ENCODE measurements at regions not wholly inside any gene's neighbourhood (a gene's known extent, or its start where the extent isn't known, plus 50 kb on each side); places are given as distances from the start of the nearest gene placed in this dataset.

DNA sequence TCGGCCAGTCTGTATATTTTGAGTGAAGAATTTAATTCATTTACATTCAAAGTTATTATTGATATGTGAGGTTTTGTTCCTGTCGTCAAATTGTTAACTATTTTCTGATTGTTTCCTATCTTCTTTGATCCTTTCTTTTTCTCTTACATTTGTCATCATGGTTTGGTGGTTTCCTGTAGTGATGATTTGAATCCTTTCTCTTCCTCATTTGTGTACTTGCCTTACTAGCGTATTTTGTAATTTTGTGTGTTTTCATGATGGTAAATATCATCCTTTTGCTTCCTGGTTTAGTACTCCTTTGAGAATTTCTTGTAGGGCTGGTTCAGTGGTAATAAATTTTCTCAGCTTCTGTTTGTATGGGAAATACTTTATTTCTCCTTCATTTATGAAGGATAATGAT is 151.7 kb upstream of the CEP162 start:
- intact Hi-C loops (cut with DNase I; ENCODE audit: low total_unique reads) = no loop called here
- WGBS, 2 donors = 84 to 86% methylated on average over 3 of the region's 3 CpGs
- TF ChIP-seq, protein P1, sequence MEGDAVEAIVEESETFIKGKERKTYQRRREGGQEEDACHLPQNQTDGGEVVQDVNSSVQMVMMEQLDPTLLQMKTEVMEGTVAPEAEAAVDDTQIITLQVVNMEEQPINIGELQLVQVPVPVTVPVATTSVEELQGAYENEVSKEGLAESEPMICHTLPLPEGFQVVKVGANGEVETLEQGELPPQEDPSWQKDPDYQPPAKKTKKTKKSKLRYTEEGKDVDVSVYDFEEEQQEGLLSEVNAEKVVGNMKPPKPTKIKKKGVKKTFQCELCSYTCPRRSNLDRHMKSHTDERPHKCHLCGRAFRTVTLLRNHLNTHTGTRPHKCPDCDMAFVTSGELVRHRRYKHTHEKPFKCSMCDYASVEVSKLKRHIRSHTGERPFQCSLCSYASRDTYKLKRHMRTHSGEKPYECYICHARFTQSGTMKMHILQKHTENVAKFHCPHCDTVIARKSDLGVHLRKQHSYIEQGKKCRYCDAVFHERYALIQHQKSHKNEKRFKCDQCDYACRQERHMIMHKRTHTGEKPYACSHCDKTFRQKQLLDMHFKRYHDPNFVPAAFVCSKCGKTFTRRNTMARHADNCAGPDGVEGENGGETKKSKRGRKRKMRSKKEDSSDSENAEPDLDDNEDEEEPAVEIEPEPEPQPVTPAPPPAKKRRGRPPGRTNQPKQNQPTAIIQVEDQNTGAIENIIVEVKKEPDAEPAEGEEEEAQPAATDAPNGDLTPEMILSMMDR (IDR thresholded peaks at IDR 0.05) = no peak
- TF ChIP-seq POLR2A (IDR thresholded peaks at IDR 0.05) = no peak

DNA sequence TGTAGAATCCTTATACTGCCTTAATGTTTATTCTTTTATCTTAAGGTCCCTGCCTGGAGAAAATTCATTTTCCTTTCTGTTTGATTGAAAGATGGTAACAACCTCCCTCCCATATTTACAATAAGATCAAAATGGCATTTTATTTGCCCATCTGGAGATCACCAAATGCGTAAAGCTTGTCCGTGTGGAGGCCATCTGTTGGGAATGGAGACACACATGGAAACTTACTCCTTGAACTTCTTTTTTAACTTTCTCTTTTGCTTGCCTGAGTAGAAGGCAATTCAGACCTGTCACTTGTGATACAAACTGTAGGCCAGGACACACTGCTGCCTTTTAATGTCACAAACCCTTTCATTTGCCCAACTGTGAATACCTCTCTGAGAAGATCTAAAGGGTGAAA is 144.8 kb upstream of the CEP162 start:
- intact Hi-C loops (cut with DNase I; ENCODE audit: low total_unique reads) = no loop called here
- no peak overlapping the region for H3K4me3 ChIP-seq (ENCODE audit: low read depth, poor library complexity, severe bottlenecking)
- WGBS, 2 donors = 90 to 93% methylated on average over 2 of the region's 2 CpGs
- TF ChIP-seq POLR2A (IDR thresholded peaks at IDR 0.05) = no peak
- TF ChIP-seq, protein P1 (IDR thresholded peaks at IDR 0.05) = no peak
- DNase-seq (ENCODE audit: low spot score in 2 of 2) = no peak

More for the DNA sequence above, 151.7 kb upstream of the CEP162 start:
- no peak for DNase-seq (ENCODE audit: low spot score in 2 of 2)
- no peak overlapping the region for H3K4me3 ChIP-seq (ENCODE audit: low read depth, poor library complexity, severe bottlenecking)

DNA sequence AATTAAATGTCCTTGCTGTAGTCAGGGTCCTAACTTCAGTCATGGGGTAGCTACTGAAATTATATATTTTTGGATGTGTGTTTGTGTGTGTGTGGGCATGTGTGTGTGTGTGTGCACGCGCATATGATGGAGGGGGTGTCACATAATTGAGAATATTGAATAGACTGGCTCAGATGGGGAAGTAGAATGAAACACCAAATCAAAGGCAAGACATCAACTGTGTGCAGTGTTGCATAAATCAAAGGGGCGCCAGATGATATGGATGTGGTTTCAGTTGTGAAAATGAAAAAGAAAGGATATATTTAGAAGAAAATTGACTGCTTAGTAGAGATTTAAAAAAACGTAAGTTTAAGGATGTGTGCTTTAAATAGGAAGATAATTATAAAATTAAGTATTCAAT is 144.2 kb upstream of the CEP162 start:
- TF ChIP-seq POLR2A (IDR thresholded peaks at IDR 0.05) = no peak
- TF ChIP-seq, protein P1 (IDR thresholded peaks at IDR 0.05) = no peak
- 64 to 80% methylated on average over 4 of the region's 4 CpGs for WGBS, 2 donors
- intact Hi-C loops (cut with DNase I; ENCODE audit: low total_unique reads) = no loop called here
- DNase-seq (ENCODE audit: low spot score in 2 of 2) = no peak
- H3K4me3 ChIP-seq (ENCODE audit: low read depth, poor library complexity, severe bottlenecking) = no peak overlapping the region

DNA sequence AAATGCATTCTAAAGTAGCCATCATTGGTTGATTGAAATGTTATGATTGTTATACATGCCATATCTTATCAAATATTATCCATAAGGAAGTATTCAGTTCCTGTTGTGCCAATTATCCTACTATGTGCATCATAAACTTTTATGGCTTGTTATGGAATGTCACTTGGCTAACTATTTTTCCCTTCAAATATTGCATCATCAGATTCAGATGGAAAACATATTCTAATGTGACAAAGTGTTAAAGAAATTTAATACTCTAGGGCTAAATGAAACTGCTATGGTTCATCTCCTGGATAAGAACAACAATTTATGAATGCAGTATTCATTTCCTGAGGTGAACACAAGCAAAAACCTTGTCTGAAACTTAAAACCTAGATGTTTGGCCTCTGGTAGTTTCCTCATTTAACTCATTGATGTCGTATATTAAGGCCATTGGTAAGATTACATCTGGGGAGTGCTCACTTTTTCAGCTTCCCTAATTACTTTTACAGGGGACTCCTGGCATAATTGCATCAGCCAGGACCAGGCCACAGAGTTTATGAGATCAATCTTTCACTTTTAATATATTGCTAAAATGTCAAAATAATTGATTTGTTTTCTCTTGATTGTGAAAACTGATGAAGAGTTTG is 134.9 kb upstream of the CEP162 start:
- whole genome bisulfite sequencing, 2 donors = 39 to 66% methylated on average over 1 of the region's 1 CpG
- no peak for DNase-seq (ENCODE audit: low spot score in 2 of 2)
- intact Hi-C loops (cut with DNase I; ENCODE audit: low total_unique reads) = no loop called here
- no peak for TF ChIP-seq POLR2A (IDR thresholded peaks at IDR 0.05)
- TF ChIP-seq, protein P1 (IDR thresholded peaks at IDR 0.05) = no peak
- no peak overlapping the region for H3K4me3 ChIP-seq (ENCODE audit: low read depth, poor library complexity, severe bottlenecking)

DNA sequence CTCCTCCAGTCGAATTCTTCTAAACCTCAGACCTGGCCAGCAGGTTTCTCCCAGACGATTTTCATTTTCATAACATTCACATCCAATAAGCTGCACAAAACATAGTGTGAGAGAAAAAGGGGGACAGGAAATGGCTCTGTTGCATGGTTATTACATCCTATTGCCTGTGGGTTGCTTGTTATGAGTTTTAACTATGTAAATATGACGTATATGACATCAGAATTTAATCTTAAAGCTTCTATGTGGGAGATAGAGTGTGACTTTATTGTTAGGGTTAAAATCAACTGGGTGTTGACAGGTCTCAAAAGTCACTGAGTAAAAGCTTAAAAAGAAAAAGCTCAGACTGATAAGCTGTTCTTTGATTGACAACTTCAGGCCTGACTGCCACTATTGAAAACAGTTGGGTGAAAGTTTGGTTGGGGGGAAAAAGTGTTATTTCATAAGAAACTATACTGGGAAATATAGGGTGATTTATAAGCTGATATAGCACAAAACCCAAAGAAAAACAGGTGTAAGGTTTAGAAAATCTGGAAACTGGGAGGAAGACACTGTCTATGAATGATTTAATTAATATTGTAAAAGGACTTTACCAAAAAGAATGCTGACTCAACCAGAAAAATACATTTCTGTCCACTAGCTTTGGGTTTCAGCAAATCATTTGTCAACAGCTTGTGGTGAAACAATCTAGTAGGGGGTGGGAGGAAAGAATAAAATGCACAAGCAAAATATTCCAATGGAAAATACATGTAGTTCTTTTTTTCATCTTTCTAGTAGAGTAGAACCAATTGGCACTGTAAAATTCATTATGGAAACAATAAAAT is 134.1 kb upstream of the CEP162 start:
- 38 to 53% methylated on average over 3 of the region's 3 CpGs for WGBS, 2 donors
- intact Hi-C loops (cut with DNase I; ENCODE audit: low total_unique reads) = no loop called here
- TF ChIP-seq, protein P1 (IDR thresholded peaks at IDR 0.05) = no peak
- no peak for TF ChIP-seq POLR2A (IDR thresholded peaks at IDR 0.05)
- DNase-seq (ENCODE audit: low spot score in 2 of 2) = no peak
- no peak overlapping the region for H3K4me3 ChIP-seq (ENCODE audit: low read depth, poor library complexity, severe bottlenecking)
